ENCODE measurements at regions not wholly inside any gene's neighbourhood (a gene's known extent, or its start where the extent isn't known, plus 50 kb on each side); places are given as distances from the start of the nearest gene placed in this dataset.
A peak's percentile ranks its signal among the peaks of the same experiment; 100 is the strongest.
"Not testable (repeated sequence)": the region's sequence is repeated elsewhere in the genome, so short reads cannot be mapped to it uniquely, and the experiment has no call there.

GRCh38 chr10:3877211-3878000 is 92.4 kb upstream of the KLF6 start:
- DNase-seq (ENCODE audit: low spot score) = no peak

- DNase-seq (ENCODE audit: low spot score) = no peak
Measured at GRCh38 chr10:3876350-3876962, 91.4 kb upstream of the KLF6 start.

GRCh38 chr10:3875842-3876235 is 90.8 kb upstream of the KLF6 start:
- DNase-seq (ENCODE audit: low spot score) = no peak

GRCh38 chr10:3874990-3875841 is 90.2 kb upstream of the KLF6 start:
- no peak for DNase-seq (ENCODE audit: low spot score)

- not testable (repeated sequence) for DNase-seq (ENCODE audit: low spot score)
Measured at GRCh38 chr10:3874610-3874989, 89.6 kb upstream of the KLF6 start.

GRCh38 chr10:3873728-3874461 is 88.9 kb upstream of the KLF6 start:
- DNase-seq (ENCODE audit: low spot score) = peak; percentile 47

- no peak for DNase-seq (ENCODE audit: low spot score)
Measured at GRCh38 chr10:3872712-3873329, 87.8 kb upstream of the KLF6 start.

GRCh38 chr10:3871424-3871996 is 86.5 kb upstream of the KLF6 start:
- DNase-seq (ENCODE audit: low spot score) = no peak

- DNase-seq (ENCODE audit: low spot score) = no peak
Measured at GRCh38 chr10:3869036-3869435, 84.0 kb upstream of the KLF6 start.

GRCh38 chr10:3868271-3868664 is 83.3 kb upstream of the KLF6 start:
- no peak for DNase-seq (ENCODE audit: low spot score)

- no peak for DNase-seq (ENCODE audit: low spot score)
Measured at GRCh38 chr10:3867454-3868270, 82.7 kb upstream of the KLF6 start.

- no peak for DNase-seq (ENCODE audit: low spot score)
Measured at GRCh38 chr10:3866332-3866731, 81.3 kb upstream of the KLF6 start.

- DNase-seq (ENCODE audit: low spot score) = no peak
Measured at GRCh38 chr10:3865565-3865964, 80.6 kb upstream of the KLF6 start.

GRCh38 chr10:3861795-3862194 is 76.8 kb upstream of the KLF6 start:
- DNase-seq (ENCODE audit: low spot score) = no peak

- no peak for DNase-seq (ENCODE audit: low spot score)
Measured at GRCh38 chr10:3858051-3858845, 73.2 kb upstream of the KLF6 start.

- DNase-seq (ENCODE audit: low spot score) = no peak
Measured at GRCh38 chr10:3857318-3857717, 72.3 kb upstream of the KLF6 start.

- no peak for DNase-seq (ENCODE audit: low spot score)
Measured at GRCh38 chr10:3856593-3856992, 71.6 kb upstream of the KLF6 start.

- DNase-seq (ENCODE audit: low spot score) = no peak
Measured at GRCh38 chr10:3853547-3854303, 68.7 kb upstream of the KLF6 start.

- no peak for DNase-seq (ENCODE audit: low spot score)
Measured at GRCh38 chr10:3853016-3853415, 68.0 kb upstream of the KLF6 start.

Data from RKO (cell line).